Thyroid gland (tissue), 4 donors: ENCODE measurements at regions not wholly inside any gene's neighbourhood (a gene's known extent, or its start where the extent isn't known, plus 50 kb on each side); places are given as distances from the start of the nearest gene placed in this dataset.

Source experiments
- DNase-seq, 2 donors: peaks; one replicate each; pipeline ENCODE4 v3.0.0-alpha.2; 2019
- H3K27ac ChIP-seq, 3 donors: fragments of 200-600 bp; sonication (generic); 1 replicate in 2 of 3; 2 replicates in 1 of 3; pipeline ENCODE4 v1.5.1; 2016 to 2019; ENCODE audit warnings: mild to moderate bottlenecking in 1 of 3, moderate library complexity in 1 of 3
- H3K27me3 ChIP-seq: fragments of 200-600 bp; sonication (generic); one replicate; pipeline ENCODE4 v1.5.1; 2019
- H3K36me3 ChIP-seq, 2 donors: fragments of 200-600 bp; sonication (generic); one replicate each; pipeline ENCODE4 v1.5.1; 2016 to 2019
- H3K4me1 ChIP-seq, 2 donors: fragments of 200-600 bp; sonication (generic); one replicate each; pipeline ENCODE4 v1.5.1; 2017 to 2019
- H3K4me3 ChIP-seq, 3 donors: fragments of 200-600 bp; sonication (generic); replicated peaks in 1 of 3; 1 replicate in 2 of 3; 2 replicates in 1 of 3; pipeline ENCODE4 v1.5.1; 2016; ENCODE audit warnings: mild to moderate bottlenecking in 1 of 3
- H3K9me3 ChIP-seq: fragments of 200-600 bp; sonication (generic); one replicate; pipeline ENCODE4 v1.5.1; 2017
- CTCF ChIP-seq, 6 experiments: fragments of 200-600 bp in 3 of 6; fragments of 450-650 bp in 3 of 6; sonication (generic) in 3 of 6; IDR thresholded peaks; one replicate each; pipeline ENCODE4 v1.5.1; 2016 to 2019; ENCODE audit warnings: antibody characterized with exemption in 6 of 6, mild to moderate bottlenecking in 2 of 6, inconsistent platforms in 1 of 6, moderate library complexity in 1 of 6
- POLR2A ChIP-seq, 2 donors: fragments of 450-650 bp; IDR thresholded peaks; one replicate each; pipeline ENCODE4 v1.6.1; 2017; ENCODE audit warnings: antibody characterized with exemption in 2 of 2, mild to moderate bottlenecking in 2 of 2, moderate library complexity in 1 of 2
- WGBS, 2 donors: methylation state at CpG; one replicate each; pipeline ENCODE4 v1.1.5; 2017; 5-methylcytosine and 5-hydroxymethylcytosine counted together
- intact Hi-C: fragments of 100-400 bp; cut with DNase I; formaldehyde crosslinking; loops from one replicate; pipeline ENCODE4 v1.15.1; 2023

GRCh38 chr6:147900247-147900830, 391.8 kb downstream of the SAMD5 start:
- H3K4me1 ChIP-seq, result no peaks in the 10 kb centered on the region
- no peak overlapping the region for H3K27ac ChIP-seq
- no peaks in the 10 kb centered on the region for H3K36me3 ChIP-seq
- TF ChIP-seq POLR2A (IDR thresholded peaks at IDR 0.05) (no peak), CTCF (IDR thresholded peaks at IDR 0.05) (no peak)
- H3K27me3 ChIP-seq, result no peaks in the 10 kb centered on the region
- 64 to 80% methylated on average over 12 of the region's 12 CpGs for WGBS, 2 donors
- no peak overlapping the region for H3K4me3 ChIP-seq
- DNase-seq, result no peak
- intact Hi-C loops, result no loop called here
- H3K9me3 ChIP-seq, result no peaks in the 10 kb centered on the region

- no peak for DNase-seq
- H3K27ac ChIP-seq, result no peak overlapping the region
- H3K9me3 ChIP-seq, result no peaks in the 10 kb centered on the region
- H3K4me3 ChIP-seq, result no peak overlapping the region
- WGBS, 2 donors, result 96 to 97% methylated on average over 4 of the region's 4 CpGs
- H3K4me1 ChIP-seq, result no peaks in the 10 kb centered on the region
- TF ChIP-seq CTCF (IDR thresholded peaks at IDR 0.05) (no peak), POLR2A (IDR thresholded peaks at IDR 0.05) (no peak)
- no peaks in the 10 kb centered on the region for H3K36me3 ChIP-seq
- intact Hi-C loops, result no loop called here
- H3K27me3 ChIP-seq, result no peaks in the 10 kb centered on the region
These were observed 394.8 kb downstream of the SAMD5 start for GRCh38 chr6:147903321-147903720.

GRCh38 chr6:147903931-147904330, 395.4 kb downstream of the SAMD5 start:
- 97 to 98% methylated on average over 2 of the region's 2 CpGs for WGBS, 2 donors
- Histone ChIP-seq H3K9me3 (no peaks in the 10 kb centered on the region), H3K36me3 (no peaks in the 10 kb centered on the region), H3K27me3 (no peaks in the 10 kb centered on the region), H3K4me3 (no peak overlapping the region), H3K4me1 (no peaks in the 10 kb centered on the region), H3K27ac (no peak overlapping the region)
- DNase-seq, result no peak
- TF ChIP-seq CTCF (IDR thresholded peaks at IDR 0.05) (no peak), POLR2A (IDR thresholded peaks at IDR 0.05) (no peak)
- intact Hi-C loops, result no loop called here

GRCh38 chr6:147904416-147904815, 395.9 kb downstream of the SAMD5 start:
- Histone ChIP-seq H3K4me3 (no peak overlapping the region), H3K27me3 (no peaks in the 10 kb centered on the region), H3K9me3 (no peaks in the 10 kb centered on the region), H3K27ac (no peak overlapping the region), H3K36me3 (no peaks in the 10 kb centered on the region), H3K4me1 (no peaks in the 10 kb centered on the region)
- intact Hi-C loops, result no loop called here
- 88 to 96% methylated on average over 4 of the region's 4 CpGs for WGBS, 2 donors
- no peak for DNase-seq
- TF ChIP-seq POLR2A (IDR thresholded peaks at IDR 0.05) (no peak), CTCF (IDR thresholded peaks at IDR 0.05) (no peak)

- no peaks in the 10 kb centered on the region for H3K4me1 ChIP-seq
- intact Hi-C loops, result no loop called here
- H3K27ac ChIP-seq, result no peak overlapping the region
- no peaks in the 10 kb centered on the region for H3K27me3 ChIP-seq
- no peak for DNase-seq
- H3K36me3 ChIP-seq, result no peaks in the 10 kb centered on the region
- TF ChIP-seq CTCF (IDR thresholded peaks at IDR 0.05) (no peak), POLR2A (IDR thresholded peaks at IDR 0.05) (no peak)
- no peak overlapping the region for H3K4me3 ChIP-seq
- H3K9me3 ChIP-seq, result no peaks in the 10 kb centered on the region
- 80 to 81% methylated on average over 3 of the region's 3 CpGs for WGBS, 2 donors
These were observed 397.2 kb downstream of the SAMD5 start for GRCh38 chr6:147905711-147906110.
